Smooth muscle cell (in vitro differentiated cells): ENCODE measurements at regions not wholly inside any gene's neighbourhood (a gene's known extent, or its start where the extent isn't known, plus 50 kb on each side); places are given as distances from the start of the nearest gene placed in this dataset.

Experiments used
- DNase-seq: peaks from one replicate; lab custom pipeline; 2025; ENCODE audit not compliant: unreplicated experiment; lab: John Stamatoyannopoulos, UW
- H2AFZ ChIP-seq: fragments of 200-600 bp; sonication (generic); 2 replicates; pipeline ENCODE4 v1.6.0; 2016; ENCODE audit warnings: antibody characterized with exemption, low read depth, mild to moderate bottlenecking
- H3F3A ChIP-seq: fragments of 200-600 bp; sonication (generic); 2 replicates; pipeline ENCODE4 v1.6.0; 2017; ENCODE audit warnings: antibody characterized with exemption, low read depth
- H3K27ac ChIP-seq: fragments of 200-600 bp; sonication (generic); 2 replicates; pipeline ENCODE4 v1.5.1; 2016; ENCODE audit warnings: low read depth, mild to moderate bottlenecking
- H3K27me3 ChIP-seq: fragments of 200-600 bp; sonication (generic); 2 replicates; pipeline ENCODE4 v1.6.1; 2016; ENCODE audit warnings: low read depth, mild to moderate bottlenecking
- H3K36me3 ChIP-seq: fragments of 200-600 bp; sonication (generic); 2 replicates; pipeline ENCODE4 v1.5.1; 2016; ENCODE audit warnings: low read depth
- H3K4me1 ChIP-seq: fragments of 200-600 bp; sonication (generic); 2 replicates; pipeline ENCODE4 v1.5.1; 2016; ENCODE audit warnings: low read depth
- H3K4me2 ChIP-seq: fragments of 200-600 bp; sonication (generic); 2 replicates; pipeline ENCODE4 v1.6.0; 2016; ENCODE audit warnings: mild to moderate bottlenecking
- H3K4me3 ChIP-seq: fragments of 200-600 bp; sonication (generic); 2 replicates; pipeline ENCODE4 v1.5.1; 2016; ENCODE audit warnings: mild to moderate bottlenecking
- H3K79me2 ChIP-seq: fragments of 200-600 bp; sonication (generic); 2 replicates; pipeline ENCODE4 v1.6.0; 2016; ENCODE audit warnings: low read depth, mild to moderate bottlenecking
- H3K9ac ChIP-seq: fragments of 200-600 bp; sonication (generic); 2 replicates; pipeline ENCODE4 v1.6.0; 2016; ENCODE audit warnings: low read depth
- H3K9me3 ChIP-seq: fragments of 200-600 bp; sonication (generic); replicated peaks from 2 replicates; pipeline ENCODE4 v1.5.1; 2016; ENCODE audit warnings: low read depth
- H4K20me1 ChIP-seq: fragments of 200-600 bp; sonication (generic); 2 replicates; pipeline ENCODE4 v1.6.0; 2016; ENCODE audit warnings: low read depth
- WGBS: methylation state at CpG from one replicate; pipeline ENCODE4 v1.1.7; 2016; ENCODE audit warnings: low lambda C conversion rate; 5-methylcytosine and 5-hydroxymethylcytosine counted together
- TF ChIP-seq, protein P1 (sequence below): fragments of 200-600 bp; sonication (generic); IDR thresholded peaks from 2 replicates; pipeline ENCODE4 v1.5.1; 2017; ENCODE audit warnings: borderline replicate concordance, mild to moderate bottlenecking, antibody characterized with exemption; ENCODE audit not compliant: insufficient read depth, poor library complexity, severe bottlenecking

- TF ChIP-seq, protein P1, sequence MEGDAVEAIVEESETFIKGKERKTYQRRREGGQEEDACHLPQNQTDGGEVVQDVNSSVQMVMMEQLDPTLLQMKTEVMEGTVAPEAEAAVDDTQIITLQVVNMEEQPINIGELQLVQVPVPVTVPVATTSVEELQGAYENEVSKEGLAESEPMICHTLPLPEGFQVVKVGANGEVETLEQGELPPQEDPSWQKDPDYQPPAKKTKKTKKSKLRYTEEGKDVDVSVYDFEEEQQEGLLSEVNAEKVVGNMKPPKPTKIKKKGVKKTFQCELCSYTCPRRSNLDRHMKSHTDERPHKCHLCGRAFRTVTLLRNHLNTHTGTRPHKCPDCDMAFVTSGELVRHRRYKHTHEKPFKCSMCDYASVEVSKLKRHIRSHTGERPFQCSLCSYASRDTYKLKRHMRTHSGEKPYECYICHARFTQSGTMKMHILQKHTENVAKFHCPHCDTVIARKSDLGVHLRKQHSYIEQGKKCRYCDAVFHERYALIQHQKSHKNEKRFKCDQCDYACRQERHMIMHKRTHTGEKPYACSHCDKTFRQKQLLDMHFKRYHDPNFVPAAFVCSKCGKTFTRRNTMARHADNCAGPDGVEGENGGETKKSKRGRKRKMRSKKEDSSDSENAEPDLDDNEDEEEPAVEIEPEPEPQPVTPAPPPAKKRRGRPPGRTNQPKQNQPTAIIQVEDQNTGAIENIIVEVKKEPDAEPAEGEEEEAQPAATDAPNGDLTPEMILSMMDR: no peak
- Histone ChIP-seq H3K4me1 (no peaks in the 10 kb centered on the region), H3K9ac (no peak overlapping the region), H3K27ac (no peak overlapping the region), H3K27me3 (no peaks in the 10 kb centered on the region), H3K4me2 (no peak overlapping the region), H3F3A (no peaks in the 10 kb centered on the region), H2AFZ (no peak overlapping the region), H3K9me3 (no peaks in the 10 kb centered on the region), H3K79me2 (no peaks in the 10 kb centered on the region), H3K4me3 (no peak overlapping the region), H3K36me3 (no peaks in the 10 kb centered on the region), H4K20me1 (no peaks in the 10 kb centered on the region)
- WGBS: 63% methylated on average over 2 of the region's 2 CpGs
- DNase-seq: no peak
Observed at GRCh38 chr13:87536899-87537298, 134.3 kb upstream of the SLITRK5 start.

DNA sequence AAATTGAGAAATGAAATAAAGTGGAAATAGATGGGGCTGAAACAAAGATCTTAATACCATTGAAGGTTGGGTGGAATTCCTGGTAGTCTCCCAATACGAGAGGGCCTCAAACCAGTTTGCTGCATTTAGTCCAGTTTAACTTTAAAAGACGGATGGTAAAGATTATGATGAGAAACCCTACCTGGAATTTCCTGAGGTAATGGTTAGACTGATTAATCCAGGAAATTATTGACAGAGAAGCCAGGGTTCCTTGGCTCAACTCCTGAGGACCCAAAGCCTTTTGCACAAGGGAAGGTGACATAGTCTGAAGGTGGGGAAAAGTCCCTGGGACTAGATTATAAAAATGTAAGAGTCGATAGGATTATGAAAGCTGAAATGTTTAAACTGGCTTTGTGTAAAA is 133.2 kb upstream of the SLITRK5 start:
- Histone ChIP-seq H3K4me2 (no peak overlapping the region), H3K27ac (no peak overlapping the region), H2AFZ (no peak overlapping the region), H3K79me2 (no peaks in the 10 kb centered on the region), H3K4me3 (no peak overlapping the region), H3F3A (no peaks in the 10 kb centered on the region), H3K9ac (no peak overlapping the region), H3K9me3 (no peaks in the 10 kb centered on the region), H3K36me3 (no peaks in the 10 kb centered on the region), H3K27me3 (no peaks in the 10 kb centered on the region), H4K20me1 (no peaks in the 10 kb centered on the region), H3K4me1 (no peaks in the 10 kb centered on the region)
- DNase-seq: no peak
- WGBS: 85% methylated on average over 3 of the region's 3 CpGs
- TF ChIP-seq, protein P1: no peak

GRCh38 chr13:87538366-87539052 is 132.7 kb upstream of the SLITRK5 start:
- no peak for DNase-seq
- Histone ChIP-seq H4K20me1 (no peaks in the 10 kb centered on the region), H3F3A (no peaks in the 10 kb centered on the region), H3K9ac (no peak overlapping the region), H3K4me3 (no peak overlapping the region), H2AFZ (no peak overlapping the region), H3K27me3 (no peaks in the 10 kb centered on the region), H3K9me3 (no peaks in the 10 kb centered on the region), H3K36me3 (no peaks in the 10 kb centered on the region), H3K27ac (no peak overlapping the region), H3K79me2 (no peaks in the 10 kb centered on the region), H3K4me1 (no peaks in the 10 kb centered on the region), H3K4me2 (no peak overlapping the region)
- TF ChIP-seq, protein P1: no peak

- Histone ChIP-seq H4K20me1 (no peaks in the 10 kb centered on the region), H3K9ac (no peak overlapping the region), H3K4me1 (no peaks in the 10 kb centered on the region), H3K79me2 (no peaks in the 10 kb centered on the region), H2AFZ (no peak overlapping the region), H3K4me2 (no peak overlapping the region), H3K4me3 (no peak overlapping the region), H3K27me3 (no peaks in the 10 kb centered on the region), H3F3A (no peaks in the 10 kb centered on the region), H3K36me3 (no peaks in the 10 kb centered on the region), H3K9me3 (no peaks in the 10 kb centered on the region), H3K27ac (no peak overlapping the region)
- no peak for DNase-seq
- 94% methylated on average over 3 of the region's 3 CpGs for WGBS
- TF ChIP-seq, protein P1: no peak
Observed at GRCh38 chr13:87553142-87553541, 118.0 kb upstream of the SLITRK5 start.
